GM18498 (cell line): ENCODE measurements at regions not wholly inside any gene's neighbourhood (a gene's known extent, or its start where the extent isn't known, plus 50 kb on each side); places are given as distances from the start of the nearest gene placed in this dataset.

Source experiments
- ATAC-seq: cut with Tn5 transposase; IDR thresholded peaks from one replicate; pipeline ENCODE4 v1.9.1; 2021; ENCODE audit warnings: mild to moderate bottlenecking, moderate library complexity; ENCODE audit not compliant: unreplicated experiment

DNA sequence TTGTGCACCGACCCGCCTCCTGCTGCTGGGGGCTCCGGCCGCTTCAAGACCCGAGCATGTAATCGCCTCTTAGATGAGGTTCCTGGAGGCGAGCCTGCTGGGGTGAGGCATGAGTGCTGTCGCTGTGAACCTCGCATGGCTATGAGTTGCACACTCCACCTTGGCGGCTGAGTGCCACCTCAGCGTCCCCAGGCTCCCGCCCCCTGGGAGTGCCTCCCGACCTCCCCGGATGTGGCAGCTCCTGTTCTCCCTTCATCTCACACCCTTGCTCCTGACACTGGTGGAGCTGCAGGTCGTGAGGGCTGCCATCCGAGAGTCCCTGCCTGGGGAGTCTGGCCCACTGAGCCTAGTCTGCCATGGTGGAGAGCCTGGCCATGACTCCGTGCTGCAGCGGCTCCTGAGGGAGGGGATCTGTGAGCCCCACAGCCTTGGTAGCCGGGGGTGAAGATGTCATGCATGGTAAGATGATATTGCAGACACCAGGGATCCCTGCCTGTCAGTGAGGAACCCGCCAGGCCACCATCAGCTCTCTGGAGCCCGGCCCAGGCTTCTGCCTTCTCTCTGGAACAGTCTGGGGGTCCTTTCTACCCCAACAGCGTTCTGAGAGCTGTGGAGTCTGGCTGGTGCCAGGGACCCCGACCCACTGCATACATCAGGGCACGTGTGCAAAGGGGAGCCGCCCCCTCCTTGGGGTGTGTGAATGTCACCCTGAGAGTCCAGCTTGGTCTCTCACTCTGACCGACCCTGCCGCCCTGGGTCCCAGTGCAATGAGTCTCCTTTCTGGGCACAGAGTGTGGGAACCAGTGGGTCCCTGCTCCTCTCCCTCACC, 61.6 kb upstream of the HS6ST1 start:
- ATAC-seq, result no peak

GRCh38 chr2:128380961-128381938, 62.6 kb upstream of the HS6ST1 start:
- ATAC-seq, result no peak

DNA sequence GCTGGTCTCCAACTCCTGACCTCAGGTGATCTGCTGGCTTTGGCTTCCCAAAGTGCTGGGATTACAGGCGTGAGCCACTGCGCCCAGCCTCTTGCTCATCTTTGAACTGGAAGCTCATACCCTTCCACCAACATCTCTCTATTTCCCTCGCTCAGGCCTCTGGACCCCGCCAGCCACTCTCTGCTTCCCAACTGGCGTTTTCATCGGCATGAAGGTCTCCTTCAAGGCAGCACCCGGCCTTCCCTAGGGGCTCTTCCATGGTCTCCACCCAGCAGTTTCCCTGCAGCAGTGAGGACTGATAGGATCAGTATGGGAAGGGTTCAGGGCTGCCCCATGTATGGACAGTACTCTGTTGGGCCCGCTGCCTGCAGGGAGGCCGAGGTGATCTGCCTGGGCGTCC, 65.8 kb upstream of the HS6ST1 start:
- no peak for ATAC-seq

DNA sequence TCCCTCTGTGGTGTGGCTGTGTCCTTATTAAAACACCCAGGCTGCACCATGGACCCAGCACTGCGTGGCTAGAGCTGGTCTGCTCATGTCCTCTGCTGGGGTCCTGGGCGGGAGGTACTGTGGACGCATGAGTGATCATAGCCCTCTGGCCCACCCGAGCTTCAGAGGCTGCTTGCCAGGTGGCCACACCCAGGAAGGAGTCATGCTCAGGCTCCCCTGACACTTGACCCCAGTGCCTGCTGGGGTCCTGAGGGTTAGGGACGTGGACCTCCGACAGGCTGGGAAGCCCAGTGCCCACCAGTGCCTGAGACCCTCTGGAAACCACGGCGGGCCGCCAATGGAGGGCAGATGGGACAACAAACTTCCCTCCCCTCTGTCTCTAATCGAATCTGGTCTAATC, 66.3 kb upstream of the HS6ST1 start:
- ATAC-seq, result no peak

- ATAC-seq, result no peak
Observed at GRCh38 chr2:128385365-128385764, 66.7 kb upstream of the HS6ST1 start.

GRCh38 chr2:128386066-128386465, 67.4 kb upstream of the HS6ST1 start:
- no peak for ATAC-seq

DNA sequence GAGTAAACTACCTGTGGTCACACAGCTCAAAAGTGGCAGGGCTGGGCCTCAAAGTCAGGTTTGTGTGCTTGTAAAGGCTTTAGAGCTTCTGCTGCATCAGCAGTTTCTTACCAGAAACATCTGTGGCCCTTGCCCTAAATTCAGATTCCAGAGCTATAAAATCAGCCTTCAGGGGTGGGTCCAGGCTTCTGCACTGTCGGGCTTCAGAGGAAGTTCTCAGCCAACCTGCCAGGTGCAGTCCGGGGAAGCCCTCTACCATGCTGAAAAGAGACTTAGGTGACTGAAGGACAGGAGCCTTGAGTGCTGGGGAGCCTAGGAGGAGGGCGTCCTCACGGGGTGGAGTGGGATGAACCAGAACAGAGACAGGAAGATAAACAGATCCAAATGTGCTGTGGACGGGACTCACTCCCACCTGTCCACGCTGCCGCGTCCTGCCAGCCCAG, 69.9 kb upstream of the HS6ST1 start:
- ATAC-seq, result no peak

DNA sequence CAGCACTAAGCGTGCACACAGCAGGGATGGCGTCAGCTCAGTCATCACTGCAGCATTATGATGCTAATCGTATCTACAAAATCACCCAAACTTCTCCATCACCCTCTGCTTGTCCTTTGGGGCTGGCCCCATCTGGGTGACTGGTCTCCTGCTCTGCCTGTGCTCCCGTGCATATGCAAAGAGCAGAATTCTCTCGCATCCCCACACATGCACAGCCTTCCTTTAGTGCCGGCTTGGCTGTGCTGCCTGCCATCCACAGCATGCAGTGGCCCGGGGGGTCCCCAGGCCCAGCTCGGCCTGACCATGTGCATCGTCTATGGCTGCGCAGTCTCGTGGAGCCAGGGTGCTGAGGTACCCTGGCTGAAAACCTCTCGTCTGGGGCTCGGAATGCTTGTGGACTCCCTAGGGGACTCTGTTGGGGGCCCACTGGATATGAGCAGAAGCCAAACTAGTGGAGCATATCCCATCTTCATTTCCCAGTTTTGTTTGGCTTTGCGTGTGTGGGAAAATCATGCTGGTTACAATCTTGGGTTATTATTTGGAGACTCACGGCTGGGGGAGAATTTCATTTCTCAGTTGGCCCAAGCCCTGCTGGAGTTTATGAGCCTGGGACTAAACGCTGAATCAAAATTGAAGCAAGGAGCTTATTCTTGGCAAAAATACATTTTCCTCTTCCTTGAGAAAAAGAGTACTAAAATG, 70.9 kb upstream of the HS6ST1 start:
- ATAC-seq, result no peak

- no peak for ATAC-seq
Observed at GRCh38 chr2:128390256-128390990, 71.8 kb upstream of the HS6ST1 start.

- no peak for ATAC-seq
Observed at GRCh38 chr2:128390991-128391630, 72.4 kb upstream of the HS6ST1 start.

GRCh38 chr2:128391679-128392078, 73.0 kb upstream of the HS6ST1 start:
- no peak for ATAC-seq

GRCh38 chr2:128392207-128392606, 73.5 kb upstream of the HS6ST1 start:
- ATAC-seq, result no peak

DNA sequence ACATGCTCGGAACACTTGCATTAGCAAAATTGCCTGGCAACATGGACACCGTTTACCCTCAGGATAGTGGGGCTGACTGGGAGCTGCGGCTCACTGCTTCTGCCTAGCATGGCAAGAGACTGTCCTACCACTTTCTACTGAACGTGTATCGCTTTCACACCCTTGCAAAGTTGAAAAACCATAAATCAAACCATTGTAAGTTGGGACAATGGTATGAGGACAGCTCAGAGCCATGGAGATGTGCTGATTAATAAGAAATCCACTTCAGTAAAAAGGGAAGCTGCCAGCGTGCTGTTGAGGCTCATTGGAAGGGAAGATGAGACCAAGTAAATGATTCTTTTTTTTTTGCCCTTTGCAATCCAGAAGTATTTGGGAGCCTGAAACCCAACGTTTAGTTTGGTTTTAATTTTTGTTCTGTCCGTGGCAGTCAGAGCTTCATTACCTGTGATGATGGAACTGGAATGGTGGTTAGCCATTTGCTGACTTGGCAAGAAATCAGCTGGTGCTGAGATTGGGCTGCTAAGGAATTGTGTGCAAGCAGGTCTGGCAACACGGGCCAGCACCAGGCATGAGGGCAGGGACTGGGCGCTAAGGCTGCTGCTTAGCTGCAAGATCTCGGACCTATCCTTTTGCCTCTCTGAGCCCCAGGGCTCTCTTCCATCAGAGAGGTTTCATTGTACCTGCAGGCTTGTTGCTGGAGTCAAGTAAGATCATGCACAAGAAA, 75.5 kb upstream of the HS6ST1 start:
- ATAC-seq, result no peak

DNA sequence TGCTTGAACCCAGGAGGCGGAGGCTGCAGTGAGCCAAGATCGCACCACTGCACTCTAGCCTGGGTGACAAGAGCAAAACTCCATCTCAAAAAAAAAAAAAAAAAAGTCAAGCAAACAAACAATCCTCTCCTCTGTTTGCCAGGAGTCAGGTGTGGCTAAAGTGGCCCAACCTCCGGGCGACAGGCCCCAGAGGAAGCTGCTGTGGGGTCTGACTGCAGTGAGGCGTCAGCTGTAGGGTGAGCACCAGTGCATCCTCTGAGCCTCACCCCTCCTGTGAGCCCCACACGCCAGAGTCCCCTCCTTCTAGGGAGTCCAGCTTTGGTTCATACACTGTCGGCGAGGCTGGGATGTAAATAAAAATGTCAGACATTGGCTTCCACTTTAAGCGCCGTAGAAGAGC, 76.5 kb upstream of the HS6ST1 start:
- no peak for ATAC-seq

- no peak for ATAC-seq
Observed at GRCh38 chr2:128395640-128396499, 77.2 kb upstream of the HS6ST1 start.

- no peak for ATAC-seq
Observed at GRCh38 chr2:128396500-128396891, 77.8 kb upstream of the HS6ST1 start.

DNA sequence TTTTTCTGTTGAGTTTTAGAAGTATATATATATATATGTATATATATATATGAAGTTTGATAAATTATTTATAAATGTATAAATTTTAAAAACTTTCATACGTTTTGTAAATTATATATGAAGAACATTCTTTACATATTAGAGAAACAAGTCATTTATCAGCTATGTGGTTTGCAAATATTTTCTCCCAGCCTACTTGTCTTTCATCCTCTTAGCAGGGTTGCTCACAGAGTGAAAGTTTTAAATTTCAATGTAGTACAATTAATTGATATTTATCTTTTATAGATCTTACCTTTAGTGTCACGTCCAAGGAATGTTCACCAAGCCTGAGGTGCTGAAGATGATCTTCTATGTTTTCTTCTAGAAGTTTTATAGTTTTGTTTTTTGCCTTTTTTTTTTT, 78.3 kb upstream of the HS6ST1 start:
- no peak for ATAC-seq

DNA sequence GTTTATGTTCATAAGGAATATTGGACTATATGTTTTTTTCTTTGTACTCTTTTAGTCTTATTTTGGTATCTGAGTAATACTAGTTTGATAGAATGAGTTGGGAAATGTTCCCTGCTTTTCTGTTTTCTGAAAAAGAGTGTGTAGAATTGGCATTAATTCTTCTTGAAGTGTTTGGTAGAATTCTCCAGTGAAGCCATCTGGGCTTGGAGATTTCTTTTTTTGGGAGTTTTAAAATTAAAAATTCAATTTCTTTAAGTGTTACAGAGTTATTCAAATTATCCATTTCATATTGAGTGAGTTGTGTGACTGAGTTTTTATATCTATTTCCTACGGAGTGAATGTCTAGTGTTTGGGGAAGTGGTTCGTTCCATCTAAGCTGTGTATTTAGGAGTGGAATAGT, 80.6 kb upstream of the HS6ST1 start:
- no peak for ATAC-seq
